ENCODE measurements at regions not wholly inside any gene's neighbourhood (a gene's known extent, or its start where the extent isn't known, plus 50 kb on each side); places are given as distances from the start of the nearest gene placed in this dataset.

- no peaks in the 10 kb centered on the region for H3K27me3 Mint-ChIP-seq (ENCODE audit: insufficient read depth, unreplicated experiment)
- no peaks in the 10 kb centered on the region for H3K4me1 ChIP-seq
- H3K27me3 ChIP-seq (replicated peaks; ENCODE audit: control insufficient read depth, insufficient read depth, low read length), result no peaks in the 10 kb centered on the region
- no peak for DNase-seq
- H3K27ac Mint-ChIP-seq (ENCODE audit: unreplicated experiment), result no peak overlapping the region
- H3K4me3 ChIP-seq (ENCODE audit: low read depth, low read length), result no peak overlapping the region
- BruUV-seq (replicated peaks), result no TSS peak
- H3K4me1 Mint-ChIP-seq (ENCODE audit: low read depth, unreplicated experiment), result no peaks in the 10 kb centered on the region
- peaks cover 5% of the 10 kb centered on the region for H3K9me3 Mint-ChIP-seq (ENCODE audit: unreplicated experiment)
- TF ChIP-seq CTCF (IDR thresholded peaks at IDR 0.05; ENCODE audit: insufficient read depth in 1 of 2, low read depth in 1 of 2, low read length in 1 of 2, severe bottlenecking in 1 of 2, unreplicated experiment in 1 of 2), result no peak
- no peak overlapping the region for H3K4me3 Mint-ChIP-seq (ENCODE audit: unreplicated experiment)
- no peaks in the 10 kb centered on the region for H3K36me3 ChIP-seq (ENCODE audit: control insufficient read depth, insufficient read depth, low read length)
- ChIA-PET CTCF (no interaction called here), POLR2A (no interaction called here)
- H3K9me3 ChIP-seq, result no peaks in the 10 kb centered on the region
- no peaks in the 10 kb centered on the region for H3K36me3 Mint-ChIP-seq (ENCODE audit: insufficient read depth, unreplicated experiment)
- intact Hi-C loops (cut with micrococcal nuclease; ENCODE audit: unreplicated experiment), result no loop called here
Measured at GRCh38 chr3:38878646-38879045, 62.6 kb upstream of the SCN10A start.
